HepG2 (cell line): ENCODE measurements at regions not wholly inside any gene's neighbourhood (a gene's known extent, or its start where the extent isn't known, plus 50 kb on each side); places are given as distances from the start of the nearest gene placed in this dataset.
"Not testable (repeated sequence)": the region's sequence is repeated elsewhere in the genome, so short reads cannot be mapped to it uniquely, and the experiment has no call there.

ENCODE experiments used
- NCOA5 ChIP-seq: sonication (generic); formaldehyde crosslinking; IDR thresholded peaks from 2 replicates; pipeline ENCODE4 v1.4.0; 2020; ENCODE audit warnings: missing genetic modification reagents
- PRDM10 ChIP-seq: sonication (generic); formaldehyde crosslinking; IDR thresholded peaks from 2 replicates; pipeline ENCODE4 v1.4.0; 2020; ENCODE audit warnings: low read depth, missing genetic modification reagents
- SIN3A ChIP-seq: IDR thresholded peaks from 2 replicates; pipeline ENCODE4 v1.6.1; 2011; ENCODE audit warnings: low read depth, mild to moderate bottlenecking, control low read depth, low read length, borderline replicate concordance
- ZMAT3 ChIP-seq: sonication (generic); formaldehyde crosslinking; conservative IDR thresholded peaks from 2 replicates; pipeline ENCODE4 v1.7.0; 2021; ENCODE audit warnings: missing genetic modification reagents
- TF ChIP-seq, protein P1 (sequence below): sonication (generic); formaldehyde crosslinking; IDR thresholded peaks from 2 replicates; pipeline ENCODE4 v1.5.0; 2020; ENCODE audit warnings: mild to moderate bottlenecking, missing genetic modification reagents, moderate library complexity

DNA sequence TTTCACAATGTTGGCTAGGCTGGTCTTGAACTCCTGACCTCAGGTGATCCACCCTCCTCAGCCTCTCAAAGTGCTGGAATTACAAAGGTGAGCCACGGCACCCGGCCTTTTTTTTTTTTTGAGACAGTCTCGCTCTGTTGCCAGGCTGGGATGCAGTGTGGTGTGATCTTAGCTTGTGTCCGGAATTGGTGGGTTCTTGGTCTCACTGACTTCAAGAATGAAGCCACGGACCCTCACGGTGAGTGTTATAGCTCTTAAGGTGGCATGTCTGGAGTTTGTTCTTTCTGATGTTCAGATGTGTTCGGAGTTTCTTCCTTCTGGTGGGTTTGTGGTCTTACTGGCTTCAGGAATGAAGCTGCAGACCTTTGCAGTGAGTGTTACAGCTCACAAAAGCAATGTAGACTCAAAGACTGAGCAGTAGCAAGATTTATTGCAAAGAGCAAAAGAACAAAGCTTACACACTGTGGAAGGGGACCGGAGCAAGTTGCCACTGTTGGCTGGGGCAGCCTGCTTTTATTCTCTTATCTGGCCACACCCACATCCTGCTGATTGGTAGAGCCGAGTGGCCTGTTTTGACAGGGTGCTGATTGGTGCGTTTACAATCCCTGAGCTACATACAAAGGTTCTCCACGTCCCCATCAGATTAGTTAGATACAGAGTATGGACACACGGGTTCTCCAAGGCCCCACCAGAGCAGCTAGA lies 69.1 kb upstream of the DDR1 start:
- TF ChIP-seq, protein P1, sequence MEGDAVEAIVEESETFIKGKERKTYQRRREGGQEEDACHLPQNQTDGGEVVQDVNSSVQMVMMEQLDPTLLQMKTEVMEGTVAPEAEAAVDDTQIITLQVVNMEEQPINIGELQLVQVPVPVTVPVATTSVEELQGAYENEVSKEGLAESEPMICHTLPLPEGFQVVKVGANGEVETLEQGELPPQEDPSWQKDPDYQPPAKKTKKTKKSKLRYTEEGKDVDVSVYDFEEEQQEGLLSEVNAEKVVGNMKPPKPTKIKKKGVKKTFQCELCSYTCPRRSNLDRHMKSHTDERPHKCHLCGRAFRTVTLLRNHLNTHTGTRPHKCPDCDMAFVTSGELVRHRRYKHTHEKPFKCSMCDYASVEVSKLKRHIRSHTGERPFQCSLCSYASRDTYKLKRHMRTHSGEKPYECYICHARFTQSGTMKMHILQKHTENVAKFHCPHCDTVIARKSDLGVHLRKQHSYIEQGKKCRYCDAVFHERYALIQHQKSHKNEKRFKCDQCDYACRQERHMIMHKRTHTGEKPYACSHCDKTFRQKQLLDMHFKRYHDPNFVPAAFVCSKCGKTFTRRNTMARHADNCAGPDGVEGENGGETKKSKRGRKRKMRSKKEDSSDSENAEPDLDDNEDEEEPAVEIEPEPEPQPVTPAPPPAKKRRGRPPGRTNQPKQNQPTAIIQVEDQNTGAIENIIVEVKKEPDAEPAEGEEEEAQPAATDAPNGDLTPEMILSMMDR (CRISPR knock-in tag) = not testable (repeated sequence)
- not testable (repeated sequence) for TF ChIP-seq ZMAT3 (CRISPR knock-in tag); PRDM10 (CRISPR knock-in tag); SIN3A; NCOA5 (CRISPR knock-in tag)
